Peyer's patch (tissue), 4 donors: ENCODE measurements at regions not wholly inside any gene's neighbourhood (a gene's known extent, or its start where the extent isn't known, plus 50 kb on each side); places are given as distances from the start of the nearest gene placed in this dataset.

Experiments
- POLR2A ChIP-seq, 2 donors: fragments of 450-650 bp; IDR thresholded peaks; one replicate each; pipeline ENCODE4 v1.5.1; 2017; ENCODE audit warnings: antibody characterized with exemption in 2 of 2, mild to moderate bottlenecking in 2 of 2, moderate library complexity in 2 of 2
- TF ChIP-seq, protein P1 (sequence below), 6 experiments: fragments of 450-650 bp in 4 of 6; fragments of 200-600 bp in 2 of 6; sonication (generic) in 1 of 6; IDR thresholded peaks; one replicate each; pipeline ENCODE4 v1.5.1; 2017 to 2019; ENCODE audit warnings: antibody characterized with exemption in 6 of 6, mild to moderate bottlenecking in 3 of 6, moderate library complexity in 1 of 6

DNA sequence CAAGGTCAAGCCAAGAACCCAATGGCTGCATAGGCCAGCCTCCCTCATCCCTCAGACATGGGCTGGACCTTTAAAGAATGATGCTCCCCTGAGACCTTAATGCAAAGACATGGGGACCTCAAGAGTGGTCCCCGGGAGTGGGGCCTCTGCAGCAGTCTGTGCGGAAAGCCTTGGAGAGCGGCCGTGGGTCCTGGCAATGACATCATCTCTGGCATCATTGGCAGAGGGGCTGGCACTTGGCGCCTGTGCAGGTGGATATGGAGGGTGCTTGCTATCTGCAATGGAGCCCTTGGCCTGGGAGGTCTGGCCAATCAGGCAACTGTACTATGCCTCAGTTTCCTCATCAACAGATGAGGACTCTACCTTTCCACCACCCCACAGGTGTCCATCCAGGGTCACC, 365.5 kb upstream of the MKI67 start:
- TF ChIP-seq, protein P1, sequence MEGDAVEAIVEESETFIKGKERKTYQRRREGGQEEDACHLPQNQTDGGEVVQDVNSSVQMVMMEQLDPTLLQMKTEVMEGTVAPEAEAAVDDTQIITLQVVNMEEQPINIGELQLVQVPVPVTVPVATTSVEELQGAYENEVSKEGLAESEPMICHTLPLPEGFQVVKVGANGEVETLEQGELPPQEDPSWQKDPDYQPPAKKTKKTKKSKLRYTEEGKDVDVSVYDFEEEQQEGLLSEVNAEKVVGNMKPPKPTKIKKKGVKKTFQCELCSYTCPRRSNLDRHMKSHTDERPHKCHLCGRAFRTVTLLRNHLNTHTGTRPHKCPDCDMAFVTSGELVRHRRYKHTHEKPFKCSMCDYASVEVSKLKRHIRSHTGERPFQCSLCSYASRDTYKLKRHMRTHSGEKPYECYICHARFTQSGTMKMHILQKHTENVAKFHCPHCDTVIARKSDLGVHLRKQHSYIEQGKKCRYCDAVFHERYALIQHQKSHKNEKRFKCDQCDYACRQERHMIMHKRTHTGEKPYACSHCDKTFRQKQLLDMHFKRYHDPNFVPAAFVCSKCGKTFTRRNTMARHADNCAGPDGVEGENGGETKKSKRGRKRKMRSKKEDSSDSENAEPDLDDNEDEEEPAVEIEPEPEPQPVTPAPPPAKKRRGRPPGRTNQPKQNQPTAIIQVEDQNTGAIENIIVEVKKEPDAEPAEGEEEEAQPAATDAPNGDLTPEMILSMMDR (IDR thresholded peaks at IDR 0.05): no peak
- TF ChIP-seq POLR2A (IDR thresholded peaks at IDR 0.05): no peak
